ENCODE measurements at regions not wholly inside any gene's neighbourhood (a gene's known extent, or its start where the extent isn't known, plus 50 kb on each side); places are given as distances from the start of the nearest gene placed in this dataset.

DNA sequence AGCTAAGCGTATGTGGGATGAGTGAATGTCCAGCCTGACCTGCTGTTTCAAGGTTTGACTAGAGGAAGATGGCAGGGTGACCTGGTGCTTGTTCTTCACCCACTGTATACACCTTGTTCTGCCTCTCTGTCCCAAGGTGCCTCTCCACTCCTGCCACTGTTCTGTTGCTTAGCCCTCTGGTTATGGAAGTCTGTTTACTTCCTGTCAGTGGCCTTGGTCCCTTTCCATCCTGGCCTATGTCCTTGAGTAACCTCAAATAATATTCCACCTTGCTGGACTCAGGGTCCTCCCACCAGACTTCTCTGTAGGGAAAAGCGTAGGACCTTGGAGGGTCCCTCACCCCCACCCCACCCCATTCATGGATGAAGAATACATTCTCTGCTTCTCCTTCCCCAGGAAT, 73.2 kb upstream of the SALL1 start:
- Mint-ChIP-seq H3K36me3 (ENCODE audit: insufficient read depth, unreplicated experiment) (no peaks in the 10 kb centered on the region), H3K27ac (ENCODE audit: low read depth, unreplicated experiment) (no peak overlapping the region), H3K4me1 (ENCODE audit: insufficient read depth, unreplicated experiment) (no peaks in the 10 kb centered on the region), H3K4me3 (ENCODE audit: unreplicated experiment) (no peak overlapping the region), H3K27me3 (ENCODE audit: insufficient read depth, unreplicated experiment) (no peaks in the 10 kb centered on the region), H3K9me3 (ENCODE audit: unreplicated experiment) (no peaks in the 10 kb centered on the region)
- TF ChIP-seq, protein P1, sequence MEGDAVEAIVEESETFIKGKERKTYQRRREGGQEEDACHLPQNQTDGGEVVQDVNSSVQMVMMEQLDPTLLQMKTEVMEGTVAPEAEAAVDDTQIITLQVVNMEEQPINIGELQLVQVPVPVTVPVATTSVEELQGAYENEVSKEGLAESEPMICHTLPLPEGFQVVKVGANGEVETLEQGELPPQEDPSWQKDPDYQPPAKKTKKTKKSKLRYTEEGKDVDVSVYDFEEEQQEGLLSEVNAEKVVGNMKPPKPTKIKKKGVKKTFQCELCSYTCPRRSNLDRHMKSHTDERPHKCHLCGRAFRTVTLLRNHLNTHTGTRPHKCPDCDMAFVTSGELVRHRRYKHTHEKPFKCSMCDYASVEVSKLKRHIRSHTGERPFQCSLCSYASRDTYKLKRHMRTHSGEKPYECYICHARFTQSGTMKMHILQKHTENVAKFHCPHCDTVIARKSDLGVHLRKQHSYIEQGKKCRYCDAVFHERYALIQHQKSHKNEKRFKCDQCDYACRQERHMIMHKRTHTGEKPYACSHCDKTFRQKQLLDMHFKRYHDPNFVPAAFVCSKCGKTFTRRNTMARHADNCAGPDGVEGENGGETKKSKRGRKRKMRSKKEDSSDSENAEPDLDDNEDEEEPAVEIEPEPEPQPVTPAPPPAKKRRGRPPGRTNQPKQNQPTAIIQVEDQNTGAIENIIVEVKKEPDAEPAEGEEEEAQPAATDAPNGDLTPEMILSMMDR (IDR thresholded peaks at IDR 0.05; ENCODE audit: unreplicated experiment): no peak
- ChIA-PET CTCF (interaction anchor here (0.8 kb wide), 1 partner anchor 237 kb away, joined by 4 read pairs; no protein-coding TSS in a partner anchor), POLR2A (no interaction called here)
- BruUV-seq (replicated peaks): no TSS peak
- intact Hi-C loops (cut with micrococcal nuclease): no loop called here
- DNase-seq (ENCODE audit: unreplicated experiment): no peak

GRCh38 chr16:51222016-51222415, 70.9 kb upstream of the SALL1 start:
- Mint-ChIP-seq H3K9me3 (ENCODE audit: unreplicated experiment) (no peaks in the 10 kb centered on the region), H3K27me3 (ENCODE audit: insufficient read depth, unreplicated experiment) (no peaks in the 10 kb centered on the region), H3K4me1 (ENCODE audit: insufficient read depth, unreplicated experiment) (no peaks in the 10 kb centered on the region), H3K4me3 (ENCODE audit: unreplicated experiment) (no peak overlapping the region), H3K36me3 (ENCODE audit: insufficient read depth, unreplicated experiment) (no peaks in the 10 kb centered on the region), H3K27ac (ENCODE audit: low read depth, unreplicated experiment) (no peak overlapping the region)
- no TSS peak for BruUV-seq (replicated peaks)
- ChIA-PET POLR2A (no interaction called here), CTCF (no interaction called here)
- TF ChIP-seq, protein P1 (IDR thresholded peaks at IDR 0.05; ENCODE audit: unreplicated experiment): no peak
- DNase-seq (ENCODE audit: unreplicated experiment): no peak
- intact Hi-C loops (cut with micrococcal nuclease): no loop called here

DNA sequence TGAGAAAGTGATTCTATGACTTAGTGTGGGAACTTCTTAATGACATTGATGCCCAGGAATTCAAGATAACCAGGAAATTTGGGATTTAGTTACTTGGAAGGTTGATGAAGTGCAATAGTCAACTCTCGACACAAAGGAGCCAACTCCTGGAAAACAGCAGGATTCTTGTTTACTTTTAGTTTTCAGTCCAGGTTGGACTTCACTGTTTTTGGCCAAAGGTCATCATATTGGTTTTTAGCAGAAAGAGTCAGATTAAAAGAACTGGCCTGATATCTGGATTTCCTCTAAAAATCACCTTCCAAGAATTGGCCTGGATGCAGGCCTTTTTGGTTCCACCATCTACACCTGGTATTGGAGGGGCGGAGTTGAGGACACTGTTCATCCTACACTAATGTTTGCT, 60.1 kb upstream of the SALL1 start:
- ChIA-PET POLR2A (no interaction called here), CTCF (no interaction called here)
- Mint-ChIP-seq H3K36me3 (ENCODE audit: insufficient read depth, unreplicated experiment) (no peaks in the 10 kb centered on the region), H3K9me3 (ENCODE audit: unreplicated experiment) (no peaks in the 10 kb centered on the region), H3K27me3 (ENCODE audit: insufficient read depth, unreplicated experiment) (no peaks in the 10 kb centered on the region), H3K4me3 (ENCODE audit: unreplicated experiment) (no peak overlapping the region), H3K4me1 (ENCODE audit: insufficient read depth, unreplicated experiment) (no peaks in the 10 kb centered on the region), H3K27ac (ENCODE audit: low read depth, unreplicated experiment) (no peak overlapping the region)
- intact Hi-C loops (cut with micrococcal nuclease): no loop called here
- BruUV-seq (replicated peaks): no TSS peak
- DNase-seq (ENCODE audit: unreplicated experiment): no peak
- TF ChIP-seq, protein P1 (IDR thresholded peaks at IDR 0.05; ENCODE audit: unreplicated experiment): no peak

GRCh38 chr16:51210087-51210486, 59.0 kb upstream of the SALL1 start:
- no peaks in the 10 kb centered on the region for H3K36me3 Mint-ChIP-seq (ENCODE audit: insufficient read depth, unreplicated experiment)
- intact Hi-C loops (cut with micrococcal nuclease): no loop called here

More at GRCh38 chr16:51210087-51210486, 59.0 kb upstream of the SALL1 start:
- Mint-ChIP-seq H3K27ac (ENCODE audit: low read depth, unreplicated experiment) (no peak overlapping the region), H3K4me1 (ENCODE audit: insufficient read depth, unreplicated experiment) (no peaks in the 10 kb centered on the region), H3K9me3 (ENCODE audit: unreplicated experiment) (no peaks in the 10 kb centered on the region), H3K4me3 (ENCODE audit: unreplicated experiment) (no peak overlapping the region), H3K27me3 (ENCODE audit: insufficient read depth, unreplicated experiment) (no peaks in the 10 kb centered on the region)
- ChIA-PET POLR2A (no interaction called here), CTCF (no interaction called here)
- TF ChIP-seq, protein P1 (IDR thresholded peaks at IDR 0.05; ENCODE audit: unreplicated experiment): no peak
- no TSS peak for BruUV-seq (replicated peaks)
- no peak for DNase-seq (ENCODE audit: unreplicated experiment)
